ENCODE measurements at regions not wholly inside any gene's neighbourhood (a gene's known extent, or its start where the extent isn't known, plus 50 kb on each side); places are given as distances from the start of the nearest gene placed in this dataset.

- H3F3A ChIP-seq (ENCODE audit: insufficient read depth, low read length): no peaks in the 10 kb centered on the region
- no peak for TF ChIP-seq EZH2 (IDR thresholded peaks at IDR 0.05; ENCODE audit: borderline replicate concordance, low read length)
These were observed 86.4 kb downstream of the GPR37 start for GRCh38 chr7:124679146-124679545.

GRCh38 chr7:124674451-124674850 is 91.1 kb downstream of the GPR37 start:
- Histone ChIP-seq H3F3A (ENCODE audit: insufficient read depth, low read length) (no peaks in the 10 kb centered on the region), H3K79me2 (ENCODE audit: insufficient read depth, low read length) (no peaks in the 10 kb centered on the region), H3K4me2 (ENCODE audit: low read length) (no peak overlapping the region), H3K36me3 (ENCODE audit: insufficient read depth, low read length) (no peaks in the 10 kb centered on the region), H2AFZ (ENCODE audit: low read length) (no peak overlapping the region), H3K4me1 (ENCODE audit: insufficient read depth, low read length, severe bottlenecking) (no peaks in the 10 kb centered on the region), H3K27me3 (ENCODE audit: insufficient read depth, low read length) (no peaks in the 10 kb centered on the region), H3K27ac (ENCODE audit: low read depth, low read length, poor library complexity, severe bottlenecking) (no peak overlapping the region), H3K9ac (ENCODE audit: low read length) (no peak overlapping the region), H3K4me3 (ENCODE audit: low read depth, low read length, poor library complexity, severe bottlenecking) (no peak overlapping the region), H3K9me3 (ENCODE audit: low read length) (no peaks in the 10 kb centered on the region), H3K9me2 (ENCODE audit: low read depth, low read length) (no peaks in the 10 kb centered on the region; the same call in 1 of the 2 replicates), H4K20me1 (ENCODE audit: insufficient read depth, low read length) (no peaks in the 10 kb centered on the region)
- no peak for TF ChIP-seq CTCF (IDR thresholded peaks at IDR 0.05; ENCODE audit: low read length)
- TF ChIP-seq EZH2 (IDR thresholded peaks at IDR 0.05; ENCODE audit: borderline replicate concordance, low read length): no peak

More at GRCh38 chr7:124679146-124679545, 86.4 kb downstream of the GPR37 start:
- Histone ChIP-seq H3K4me1 (ENCODE audit: insufficient read depth, low read length, severe bottlenecking) (no peaks in the 10 kb centered on the region), H3K4me3 (ENCODE audit: low read depth, low read length, poor library complexity, severe bottlenecking) (no peak overlapping the region), H3K79me2 (ENCODE audit: insufficient read depth, low read length) (no peaks in the 10 kb centered on the region), H3K9me2 (ENCODE audit: low read depth, low read length) (no peaks in the 10 kb centered on the region; the same call in 1 of the 2 replicates), H2AFZ (ENCODE audit: low read length) (no peak overlapping the region), H3K9me3 (ENCODE audit: low read length) (no peaks in the 10 kb centered on the region), H4K20me1 (ENCODE audit: insufficient read depth, low read length) (no peaks in the 10 kb centered on the region), H3K36me3 (ENCODE audit: insufficient read depth, low read length) (no peaks in the 10 kb centered on the region), H3K27ac (ENCODE audit: low read depth, low read length, poor library complexity, severe bottlenecking) (no peak overlapping the region), H3K4me2 (ENCODE audit: low read length) (no peak overlapping the region), H3K9ac (ENCODE audit: low read length) (no peak overlapping the region), H3K27me3 (ENCODE audit: insufficient read depth, low read length) (no peaks in the 10 kb centered on the region; the same call in 1 of the 2 replicates)

- H3K27ac ChIP-seq (ENCODE audit: low read depth, low read length, poor library complexity, severe bottlenecking): no peak overlapping the region
- TF ChIP-seq CTCF (IDR thresholded peaks at IDR 0.05; ENCODE audit: low read length) (no peak), EZH2 (IDR thresholded peaks at IDR 0.05; ENCODE audit: borderline replicate concordance, low read length) (no peak)
- H4K20me1 ChIP-seq (ENCODE audit: insufficient read depth, low read length): no peaks in the 10 kb centered on the region
- H3K9me3 ChIP-seq (ENCODE audit: low read length): no peaks in the 10 kb centered on the region
- H3K4me1 ChIP-seq (ENCODE audit: insufficient read depth, low read length, severe bottlenecking): no peaks in the 10 kb centered on the region
- no peak overlapping the region for H3K9ac ChIP-seq (ENCODE audit: low read length)
- no peaks in the 10 kb centered on the region for H3K79me2 ChIP-seq (ENCODE audit: insufficient read depth, low read length)
- H3K4me3 ChIP-seq (ENCODE audit: low read depth, low read length, poor library complexity, severe bottlenecking): no peak overlapping the region
- no peaks in the 10 kb centered on the region for H3K9me2 ChIP-seq (ENCODE audit: low read depth, low read length)
- no peaks in the 10 kb centered on the region for H3K36me3 ChIP-seq (ENCODE audit: insufficient read depth, low read length)
- H2AFZ ChIP-seq (ENCODE audit: low read length): no peak overlapping the region
- no peak overlapping the region for H3K4me2 ChIP-seq (ENCODE audit: low read length)
- no peaks in the 10 kb centered on the region for H3K27me3 ChIP-seq (ENCODE audit: insufficient read depth, low read length)
- no peaks in the 10 kb centered on the region for H3F3A ChIP-seq (ENCODE audit: insufficient read depth, low read length)
These were observed 93.6 kb downstream of the GPR37 start for GRCh38 chr7:124672011-124672410.

Data from OCI-LY1 (cell line).